ENCODE measurements at regions not wholly inside any gene's neighbourhood (a gene's known extent, or its start where the extent isn't known, plus 50 kb on each side); places are given as distances from the start of the nearest gene placed in this dataset.

GRCh38 chr11:36748836-36749235, 150.8 kb upstream of the RAG2 start (continued):
- TF ChIP-seq SRSF1 (optimal IDR thresholded peaks at IDR 0.05; ENCODE audit: low read depth, low read length) = no peak
- TF ChIP-seq, protein P1, sequence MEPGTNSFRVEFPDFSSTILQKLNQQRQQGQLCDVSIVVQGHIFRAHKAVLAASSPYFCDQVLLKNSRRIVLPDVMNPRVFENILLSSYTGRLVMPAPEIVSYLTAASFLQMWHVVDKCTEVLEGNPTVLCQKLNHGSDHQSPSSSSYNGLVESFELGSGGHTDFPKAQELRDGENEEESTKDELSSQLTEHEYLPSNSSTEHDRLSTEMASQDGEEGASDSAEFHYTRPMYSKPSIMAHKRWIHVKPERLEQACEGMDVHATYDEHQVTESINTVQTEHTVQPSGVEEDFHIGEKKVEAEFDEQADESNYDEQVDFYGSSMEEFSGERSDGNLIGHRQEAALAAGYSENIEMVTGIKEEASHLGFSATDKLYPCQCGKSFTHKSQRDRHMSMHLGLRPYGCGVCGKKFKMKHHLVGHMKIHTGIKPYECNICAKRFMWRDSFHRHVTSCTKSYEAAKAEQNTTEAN (CRISPR knock-in tag; conservative IDR thresholded peaks at IDR 0.05) = no peak
- no peak for TF ChIP-seq KDM4B (CRISPR knock-in tag; IDR thresholded peaks at IDR 0.05)

DNA sequence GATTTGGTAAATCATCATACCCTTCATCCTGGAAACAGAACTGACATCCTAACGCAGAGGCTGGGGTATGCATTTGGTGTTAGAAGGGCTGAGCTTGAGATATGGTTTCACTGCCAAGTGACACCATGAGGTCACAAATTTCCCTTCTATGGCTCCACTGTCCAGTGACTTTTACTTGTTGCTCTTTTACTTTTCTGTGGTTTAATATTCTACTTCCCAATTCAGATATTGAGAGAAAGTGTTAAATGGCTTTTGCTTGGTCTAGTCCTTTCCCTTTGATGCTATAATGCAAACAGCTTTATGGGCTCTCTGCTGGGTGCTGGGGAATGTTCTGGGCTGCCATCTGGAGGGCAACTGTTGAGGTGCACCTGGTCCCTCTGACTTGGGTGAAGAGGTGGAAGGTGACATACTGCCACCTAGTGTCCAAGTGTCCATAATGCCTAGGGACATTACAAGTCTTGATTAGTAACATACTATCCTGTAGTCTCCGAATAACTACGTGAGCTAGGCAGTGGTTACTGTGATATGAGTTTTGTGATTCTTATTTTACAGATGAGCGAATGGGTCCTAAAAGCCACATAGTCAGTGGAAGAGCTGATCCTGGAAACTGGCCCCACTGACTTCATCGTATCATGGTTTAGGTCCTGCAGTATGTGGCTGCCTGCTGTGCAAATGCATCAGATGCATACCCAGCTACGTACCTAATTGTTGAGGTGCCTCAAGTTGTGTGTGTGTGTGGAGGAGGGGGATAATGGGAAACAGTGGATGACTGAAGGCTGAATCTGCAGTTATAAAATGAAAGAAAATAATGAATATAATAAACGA, 149.1 kb upstream of the RAG2 start:
- H3K4me1 ChIP-seq (ENCODE audit: insufficient read depth, low read length) = no peaks in the 10 kb centered on the region
- H3K27ac ChIP-seq (ENCODE audit: extremely low read length, insufficient read depth, low read length) = no peak overlapping the region
- CTCF ChIA-PET (ENCODE audit: low intra/inter-chr PET ratio, low total read pairs) = interaction anchor here (2.7 to 6.4 kb wide), 2 partner anchors 45 to 183 kb away, joined by 43 to 106 read pairs; no protein-coding TSS in a partner anchor
- POLR2A ChIA-PET = no interaction called here
- H3K79me2 ChIP-seq (ENCODE audit: insufficient read depth, low read length) = no peaks in the 10 kb centered on the region
- H4K20me1 ChIP-seq (ENCODE audit: insufficient read depth, low read length) = no peaks in the 10 kb centered on the region
- H3K9ac ChIP-seq (ENCODE audit: insufficient read depth, low read depth, low read length) = no peak overlapping the region
- WGBS (ENCODE audit: low lambda C conversion rate) = 12% methylated on average over 7 of the region's 7 CpGs
- no TSS peak for BruUV-seq (replicated peaks)
- intact Hi-C loops (cut with micrococcal nuclease; ENCODE audit: unreplicated experiment) = loop anchor here (1.0 kb wide), 2 partner anchors 45 to 183 kb away; no protein-coding TSS in a partner anchor
- in situ Hi-C loops (cut with HindIII; ENCODE audit: extremely low pct_ligation_motif_present, low pct_unique_long_range_greater_than_20kb) = loop anchor here (5.0 kb wide), 2 partner anchors 45 to 185 kb away; no protein-coding TSS in a partner anchor
- H3K4me3 ChIP-seq (replicated peaks in 1 of 3; ENCODE audit: insufficient read depth in 1 of 3, low read depth in 2 of 3, low read length in 3 of 3) = no peak overlapping the region
- no peaks in the 10 kb centered on the region for H3K36me3 ChIP-seq (replicated peaks in 1 of 2; ENCODE audit: control insufficient read depth in 1 of 2, insufficient read depth in 2 of 2, low read length in 2 of 2)
- no peaks in the 10 kb centered on the region; a peak in 2 of 5 replicates for H3K27me3 ChIP-seq (ENCODE audit: control insufficient read depth in 1 of 2, insufficient read depth in 2 of 2, low read length in 2 of 2)
- peak; percentile 87 for DNase-seq (ENCODE audit: low spot score)
- no peak overlapping the region for H2AFZ ChIP-seq (ENCODE audit: low read length)
- H3K4me2 ChIP-seq (ENCODE audit: low read depth, low read length) = no peak overlapping the region
- no peaks in the 10 kb centered on the region for H3K9me3 ChIP-seq (ENCODE audit: low read length)
- peak; percentile 97 for FAIRE-seq
- peak; percentile 98 for ATAC-seq
- peak; percentile 75 for TF ChIP-seq RAD21 (CRISPR knock-in tag; IDR thresholded peaks at IDR 0.05)
- 0 out of 4 replicates have a peak, but pooled peaks of 1 of the 2 experiments have one; percentile 16 for TF ChIP-seq NR2F1 (CRISPR knock-in tag; IDR thresholded peaks at IDR 0.05)
- peak; percentile 32; the same call in 1 of the 2 replicates for TF ChIP-seq MIER3 (CRISPR knock-in tag; IDR thresholded peaks at IDR 0.05; ENCODE audit: borderline replicate concordance)
- peak; percentile 23; the same call in 1 of the 2 replicates for TF ChIP-seq REPIN1 (CRISPR knock-in tag; IDR thresholded peaks at IDR 0.05; ENCODE audit: borderline replicate concordance, low read depth)
- TF ChIP-seq RNF2 (conservative IDR thresholded peaks at IDR 0.05; ENCODE audit: low read depth) = peak; percentile 70
- 0 out of 2 replicates have a peak, but pooled peaks have one; percentile 24 for TF ChIP-seq KDM2A (CRISPR knock-in tag; IDR thresholded peaks at IDR 0.05; ENCODE audit: borderline replicate concordance, low read depth)
- TF ChIP-seq XRCC5 (optimal IDR thresholded peaks at IDR 0.05; ENCODE audit: low read length) = peak; percentile 95
- peak; percentile 96 for TF ChIP-seq CTCF (CRISPR knock-in tag; IDR thresholded peaks at IDR 0.05)
- TF ChIP-seq CHD4 (IDR thresholded peaks at IDR 0.05; ENCODE audit: borderline replicate concordance, low read length) = no peak
- TF ChIP-seq MTF1 (CRISPR knock-in tag; IDR thresholded peaks at IDR 0.05) = no peak
- 0 out of 2 replicates have a peak, but pooled peaks have one; percentile 15 for TF ChIP-seq ZNF331 (CRISPR knock-in tag; IDR thresholded peaks at IDR 0.05)
- TF ChIP-seq TEAD3 (CRISPR knock-in tag; optimal IDR thresholded peaks at IDR 0.05; ENCODE audit: borderline replicate concordance) = peak; percentile 50
- TF ChIP-seq, protein P2, sequence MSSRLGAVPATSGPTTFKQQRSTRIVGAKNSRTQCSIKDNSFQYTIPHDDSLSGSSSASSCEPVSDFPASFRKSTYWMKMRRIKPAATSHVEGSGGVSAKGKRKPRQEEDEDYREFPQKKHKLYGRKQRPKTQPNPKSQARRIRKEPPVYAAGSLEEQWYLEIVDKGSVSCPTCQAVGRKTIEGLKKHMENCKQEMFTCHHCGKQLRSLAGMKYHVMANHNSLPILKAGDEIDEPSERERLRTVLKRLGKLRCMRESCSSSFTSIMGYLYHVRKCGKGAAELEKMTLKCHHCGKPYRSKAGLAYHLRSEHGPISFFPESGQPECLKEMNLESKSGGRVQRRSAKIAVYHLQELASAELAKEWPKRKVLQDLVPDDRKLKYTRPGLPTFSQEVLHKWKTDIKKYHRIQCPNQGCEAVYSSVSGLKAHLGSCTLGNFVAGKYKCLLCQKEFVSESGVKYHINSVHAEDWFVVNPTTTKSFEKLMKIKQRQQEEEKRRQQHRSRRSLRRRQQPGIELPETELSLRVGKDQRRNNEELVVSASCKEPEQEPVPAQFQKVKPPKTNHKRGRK (CRISPR knock-in tag; IDR thresholded peaks at IDR 0.05) = no peak

Measured in HepG2 (cell line).